Progenitor cell of endocrine pancreas (in vitro differentiated cells): ENCODE measurements at regions not wholly inside any gene's neighbourhood (a gene's known extent, or its start where the extent isn't known, plus 50 kb on each side); places are given as distances from the start of the nearest gene placed in this dataset.

Experiments
- DNase-seq: peaks from one replicate; pipeline ENCODE4 v3.0.0; 2021; ENCODE audit warnings: low spot score; ENCODE audit not compliant: unreplicated experiment
- H3K27ac Mint-ChIP-seq: 2 replicates; pipeline ENCODE4 v1.8.0; 2021; ENCODE audit warnings: mild to moderate bottlenecking, moderate library complexity, mixed read lengths
- H3K27me3 Mint-ChIP-seq: 2 replicates; pipeline ENCODE4 v1.8.0; 2021; ENCODE audit warnings: mixed read lengths
- H3K36me3 Mint-ChIP-seq: 2 replicates; pipeline ENCODE4 v1.8.0; 2022; ENCODE audit warnings: mixed read lengths; ENCODE audit not compliant: insufficient read depth
- H3K4me1 Mint-ChIP-seq: 2 replicates; pipeline ENCODE4 v1.8.0; 2021; ENCODE audit warnings: low read depth, mixed read lengths
- H3K4me3 Mint-ChIP-seq: 2 replicates; pipeline ENCODE4 v1.8.0; 2021; ENCODE audit warnings: low read depth, mild to moderate bottlenecking, moderate library complexity, mixed read lengths
- H3K9me3 Mint-ChIP-seq: 2 replicates; pipeline ENCODE4 v1.8.0; 2021; ENCODE audit warnings: low read depth, mixed read lengths
- TF ChIP-seq, protein P1 (sequence below): fragments of 200-600 bp; sonication (generic); IDR thresholded peaks from one replicate; pipeline ENCODE4 v1.5.0; 2021; ENCODE audit warnings: antibody characterized with exemption, mild to moderate bottlenecking; ENCODE audit not compliant: unreplicated experiment

DNA sequence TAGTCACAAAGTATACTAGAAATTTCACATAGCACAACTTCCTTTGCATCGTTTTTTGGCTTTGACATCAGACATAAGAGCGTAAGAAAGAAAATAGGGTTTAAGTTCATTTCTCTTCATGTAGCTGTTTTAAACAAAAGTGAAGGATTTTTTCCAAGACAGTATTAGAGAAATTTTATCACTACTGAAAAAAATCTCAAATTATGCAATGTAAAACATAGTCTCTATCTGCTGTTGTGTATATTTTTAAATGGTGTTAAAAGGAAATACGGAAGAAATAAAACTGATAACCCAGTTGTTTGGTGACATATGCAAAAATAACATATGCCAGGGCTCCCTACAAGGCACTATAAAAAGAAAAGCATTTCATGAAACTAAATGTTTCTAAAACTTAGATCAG, 1449.4 kb downstream of the LRRC4C start:
- DNase-seq, result no peak
- Mint-ChIP-seq H3K4me3 (no peak overlapping the region), H3K36me3 (no peaks in the 10 kb centered on the region), H3K4me1 (no peaks in the 10 kb centered on the region), H3K27me3 (no peaks in the 10 kb centered on the region), H3K9me3 (no peaks in the 10 kb centered on the region), H3K27ac (no peak overlapping the region)
- TF ChIP-seq, protein P1, sequence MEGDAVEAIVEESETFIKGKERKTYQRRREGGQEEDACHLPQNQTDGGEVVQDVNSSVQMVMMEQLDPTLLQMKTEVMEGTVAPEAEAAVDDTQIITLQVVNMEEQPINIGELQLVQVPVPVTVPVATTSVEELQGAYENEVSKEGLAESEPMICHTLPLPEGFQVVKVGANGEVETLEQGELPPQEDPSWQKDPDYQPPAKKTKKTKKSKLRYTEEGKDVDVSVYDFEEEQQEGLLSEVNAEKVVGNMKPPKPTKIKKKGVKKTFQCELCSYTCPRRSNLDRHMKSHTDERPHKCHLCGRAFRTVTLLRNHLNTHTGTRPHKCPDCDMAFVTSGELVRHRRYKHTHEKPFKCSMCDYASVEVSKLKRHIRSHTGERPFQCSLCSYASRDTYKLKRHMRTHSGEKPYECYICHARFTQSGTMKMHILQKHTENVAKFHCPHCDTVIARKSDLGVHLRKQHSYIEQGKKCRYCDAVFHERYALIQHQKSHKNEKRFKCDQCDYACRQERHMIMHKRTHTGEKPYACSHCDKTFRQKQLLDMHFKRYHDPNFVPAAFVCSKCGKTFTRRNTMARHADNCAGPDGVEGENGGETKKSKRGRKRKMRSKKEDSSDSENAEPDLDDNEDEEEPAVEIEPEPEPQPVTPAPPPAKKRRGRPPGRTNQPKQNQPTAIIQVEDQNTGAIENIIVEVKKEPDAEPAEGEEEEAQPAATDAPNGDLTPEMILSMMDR, result no peak

DNA sequence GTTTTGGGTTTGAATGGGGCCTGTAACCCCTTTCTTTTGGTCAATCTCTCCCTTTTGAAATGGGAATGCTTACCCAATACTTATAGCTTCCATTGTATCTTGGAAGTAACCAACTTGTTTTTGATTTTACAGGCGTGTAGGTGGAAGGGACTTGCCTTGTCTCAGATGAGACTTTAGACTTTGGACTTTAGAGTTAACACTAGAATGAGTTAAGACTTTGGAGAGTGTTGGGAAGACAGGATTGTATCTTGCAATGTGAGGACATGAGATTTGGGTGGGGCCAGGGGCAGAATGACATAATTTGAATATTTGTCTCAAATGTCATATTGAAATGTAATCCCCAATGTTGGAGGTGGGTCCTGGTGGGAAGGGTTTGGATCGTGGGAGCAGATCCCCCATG, 1466.9 kb downstream of the LRRC4C start:
- TF ChIP-seq, protein P1, result no peak
- H3K4me1 Mint-ChIP-seq, result peaks cover 14% of the 10 kb centered on the region
- no peak overlapping the region for H3K27ac Mint-ChIP-seq
- no peak for DNase-seq
- peaks cover 25% of the 10 kb centered on the region for H3K9me3 Mint-ChIP-seq
- H3K36me3 Mint-ChIP-seq, result peaks cover 4% of the 10 kb centered on the region
- no peaks in the 10 kb centered on the region for H3K27me3 Mint-ChIP-seq
- H3K4me3 Mint-ChIP-seq, result no peak overlapping the region

DNA sequence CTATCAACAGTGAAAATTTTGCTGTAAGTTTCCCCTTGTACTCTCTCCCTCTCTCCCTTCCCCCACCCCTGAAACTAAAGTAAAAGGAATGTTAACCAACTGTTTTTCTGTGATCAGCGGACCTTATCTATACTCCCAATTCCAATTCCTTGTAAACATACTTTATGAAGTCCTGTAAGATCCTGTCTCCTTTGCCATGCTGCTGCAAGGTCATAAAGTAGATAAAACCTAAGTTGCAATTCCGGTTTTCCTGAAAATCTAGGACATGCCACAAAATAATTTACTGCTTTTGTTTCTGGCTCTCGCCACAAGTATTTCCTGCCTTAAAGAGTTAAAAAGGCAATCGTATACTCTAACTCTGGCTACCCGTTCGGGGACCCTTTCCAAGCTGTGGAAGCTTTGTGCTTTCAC, 1469.0 kb downstream of the LRRC4C start:
- H3K27me3 Mint-ChIP-seq, result no peaks in the 10 kb centered on the region
- H3K36me3 Mint-ChIP-seq, result peaks cover 6% of the 10 kb centered on the region
- peaks cover 38% of the 10 kb centered on the region for H3K9me3 Mint-ChIP-seq
- peak overlapping the region; percentile 49 for H3K4me3 Mint-ChIP-seq
- H3K4me1 Mint-ChIP-seq, result peaks cover 14% of the 10 kb centered on the region
- H3K27ac Mint-ChIP-seq, result peak overlapping the region; percentile 96
- TF ChIP-seq, protein P1, result no peak
- DNase-seq, result no peak

DNA sequence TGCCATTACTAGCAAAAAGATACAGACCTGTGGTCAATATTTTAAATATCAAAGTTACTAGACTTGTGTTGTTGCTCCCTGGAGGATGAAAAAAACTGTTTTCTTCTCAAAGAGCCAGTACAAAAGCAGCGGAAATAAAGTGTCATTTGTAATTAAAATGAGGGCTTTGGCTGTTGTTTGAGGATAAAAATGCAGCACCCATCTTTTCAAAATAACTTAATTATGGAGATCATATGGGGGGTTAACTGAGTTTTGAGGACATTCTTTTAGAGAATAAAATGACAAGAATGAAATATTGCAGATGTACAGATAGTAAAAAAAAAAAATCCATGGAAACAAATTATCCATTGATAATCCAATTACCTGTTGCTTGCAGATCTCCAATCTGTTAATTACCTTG, 1484.4 kb downstream of the LRRC4C start:
- no peak for DNase-seq
- H3K4me1 Mint-ChIP-seq, result no peaks in the 10 kb centered on the region
- H3K9me3 Mint-ChIP-seq, result no peaks in the 10 kb centered on the region
- H3K27me3 Mint-ChIP-seq, result no peaks in the 10 kb centered on the region
- TF ChIP-seq, protein P1, result no peak
- no peaks in the 10 kb centered on the region for H3K36me3 Mint-ChIP-seq
- no peak overlapping the region for H3K4me3 Mint-ChIP-seq
- no peak overlapping the region for H3K27ac Mint-ChIP-seq

DNA sequence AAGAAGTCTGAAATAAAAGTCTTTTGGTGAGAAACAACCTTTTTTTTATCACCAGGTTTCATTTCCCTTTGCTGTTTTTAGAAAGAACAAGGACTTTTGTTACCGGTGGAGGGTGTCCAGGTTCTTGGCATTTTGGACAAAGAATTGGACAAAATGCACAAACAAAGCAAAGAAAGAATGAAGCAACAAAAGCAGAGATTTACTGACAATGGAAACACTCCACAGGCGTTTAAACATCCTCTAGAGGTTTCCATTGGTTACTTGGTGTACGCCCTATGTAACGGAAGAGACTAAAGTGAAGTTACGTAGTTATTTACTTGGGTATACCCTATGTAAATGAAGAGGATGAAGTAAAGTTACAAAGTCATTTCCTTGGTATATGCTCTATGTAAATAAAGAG, 1487.0 kb downstream of the LRRC4C start:
- Mint-ChIP-seq H3K4me1 (no peaks in the 10 kb centered on the region), H3K9me3 (no peaks in the 10 kb centered on the region), H3K27me3 (no peaks in the 10 kb centered on the region), H3K27ac (no peak overlapping the region), H3K4me3 (no peak overlapping the region), H3K36me3 (no peaks in the 10 kb centered on the region)
- TF ChIP-seq, protein P1, result no peak
- DNase-seq, result no peak
